ENCODE measurements at regions not wholly inside any gene's neighbourhood (a gene's known extent, or its start where the extent isn't known, plus 50 kb on each side); places are given as distances from the start of the nearest gene placed in this dataset.
A peak's percentile ranks its signal among the peaks of the same experiment; 100 is the strongest.
"Not testable (repeated sequence)": the region's sequence is repeated elsewhere in the genome, so short reads cannot be mapped to it uniquely, and the experiment has no call there.

GRCh38 chr12:30181334-30181733, 397.6 kb upstream of the TMTC1 start:
- DNase-seq (ENCODE audit: low read depth in 2 of 2) = no peak
- TF ChIP-seq CTCF (IDR thresholded peaks at IDR 0.05; ENCODE audit: low read depth, low read length) = no peak
- H3K4me3 ChIP-seq (replicated peaks in 1 of 2; ENCODE audit: low read depth in 2 of 2, low read length in 2 of 2) = no peak overlapping the region

GRCh38 chr12:30180602-30181001, 396.9 kb upstream of the TMTC1 start:
- TF ChIP-seq CTCF (IDR thresholded peaks at IDR 0.05; ENCODE audit: low read depth, low read length) = no peak
- no peak overlapping the region for H3K4me3 ChIP-seq (replicated peaks in 1 of 2; ENCODE audit: low read depth in 2 of 2, low read length in 2 of 2)

GRCh38 chr12:30178916-30179315, 395.2 kb upstream of the TMTC1 start:
- TF ChIP-seq CTCF (IDR thresholded peaks at IDR 0.05; ENCODE audit: low read depth, low read length) = no peak
- H3K4me3 ChIP-seq (replicated peaks in 1 of 2; ENCODE audit: low read depth in 2 of 2, low read length in 2 of 2) = no peak overlapping the region
- DNase-seq (ENCODE audit: low read depth in 2 of 2) = no peak

More at GRCh38 chr12:30180602-30181001, 396.9 kb upstream of the TMTC1 start:
- no peak for DNase-seq (ENCODE audit: low read depth in 2 of 2)

- no peak for DNase-seq (ENCODE audit: low read depth in 2 of 2)
- no peak overlapping the region for H3K4me3 ChIP-seq (replicated peaks in 1 of 2; ENCODE audit: low read depth in 2 of 2, low read length in 2 of 2)
- TF ChIP-seq CTCF (IDR thresholded peaks at IDR 0.05; ENCODE audit: low read depth, low read length) = no peak
These were observed 386.3 kb upstream of the TMTC1 start for GRCh38 chr12:30169839-30170591.

- TF ChIP-seq CTCF (IDR thresholded peaks at IDR 0.05; ENCODE audit: low read depth, low read length) = no peak
- H3K4me3 ChIP-seq (replicated peaks in 1 of 2; ENCODE audit: low read depth in 2 of 2, low read length in 2 of 2) = no peak overlapping the region
- peak; percentile 9 to 12 for DNase-seq (ENCODE audit: low read depth in 2 of 2)
These were observed 382.5 kb upstream of the TMTC1 start for GRCh38 chr12:30166006-30166795.

GRCh38 chr12:30164382-30165318, 380.9 kb upstream of the TMTC1 start:
- H3K4me3 ChIP-seq (replicated peaks in 1 of 2; ENCODE audit: low read depth in 2 of 2, low read length in 2 of 2) = no peak overlapping the region
- no peak for DNase-seq (ENCODE audit: low read depth in 2 of 2)
- TF ChIP-seq CTCF (IDR thresholded peaks at IDR 0.05; ENCODE audit: low read depth, low read length) = no peak

GRCh38 chr12:30156833-30157232, 373.1 kb upstream of the TMTC1 start:
- H3K4me3 ChIP-seq (replicated peaks in 1 of 2; ENCODE audit: low read depth in 2 of 2, low read length in 2 of 2); DNase-seq (ENCODE audit: low read depth in 2 of 2): not testable (repeated sequence)
